HG02588 (cell line): ENCODE measurements at regions not wholly inside any gene's neighbourhood (a gene's known extent, or its start where the extent isn't known, plus 50 kb on each side); places are given as distances from the start of the nearest gene placed in this dataset.
"Not testable (repeated sequence)": the region's sequence is repeated elsewhere in the genome, so short reads cannot be mapped to it uniquely, and the experiment has no call there.

Experiments
- ATAC-seq: cut with Tn5 transposase; IDR thresholded peaks from one replicate; pipeline ENCODE4 v1.9.1; 2021; ENCODE audit warnings: mild to moderate bottlenecking, moderate library complexity; ENCODE audit not compliant: unreplicated experiment

DNA sequence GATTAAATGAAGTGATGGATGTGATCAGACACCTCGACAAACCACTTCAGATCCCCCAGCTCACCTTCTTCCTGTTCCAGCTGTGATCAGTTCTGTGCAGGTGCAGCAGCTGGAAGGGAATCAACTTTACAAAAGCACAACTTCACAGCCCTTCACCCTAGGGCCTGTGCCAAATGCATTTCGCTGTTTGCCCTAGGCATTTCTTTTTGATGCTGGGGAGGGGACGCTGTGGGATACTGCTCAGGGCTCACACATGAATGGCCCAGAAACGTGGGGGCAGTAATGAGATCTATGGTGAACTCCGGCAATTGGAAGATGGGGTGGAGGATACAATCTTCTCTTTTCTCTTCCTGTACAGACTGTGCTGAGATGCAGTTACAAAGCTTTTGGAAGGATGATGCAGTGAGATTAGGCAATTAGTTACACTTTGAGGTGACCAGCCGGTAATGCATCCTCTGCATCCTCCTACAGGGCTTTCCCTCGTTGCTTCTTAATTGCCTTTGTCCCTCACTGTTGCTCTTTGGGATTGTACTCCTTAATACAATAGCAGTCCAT, 215.1 kb upstream of the PITX2 start:
- no peak for ATAC-seq

- no peak for ATAC-seq
Measured at GRCh38 chr4:110840221-110840654, 217.4 kb upstream of the PITX2 start.

DNA sequence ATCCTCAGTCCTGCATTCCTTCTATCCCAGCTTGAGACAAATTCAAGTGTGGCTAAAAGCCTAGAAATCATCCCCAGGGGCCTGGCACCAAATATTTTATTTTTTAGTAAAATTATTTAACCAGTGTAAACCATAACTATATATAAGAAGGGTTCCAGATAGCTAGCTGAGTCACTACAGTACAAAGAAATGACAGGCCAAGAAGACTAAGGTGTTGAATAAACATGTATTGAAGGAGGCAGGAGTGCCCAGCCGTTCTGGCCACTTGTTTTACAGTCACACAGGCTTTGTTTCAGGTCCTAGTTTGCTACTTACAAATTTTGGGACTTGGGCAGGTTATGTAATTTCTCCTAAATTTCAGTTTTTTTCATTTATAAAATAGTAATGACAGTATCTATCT, 225.9 kb upstream of the PITX2 start:
- no peak for ATAC-seq

- ATAC-seq, result no peak
Measured at GRCh38 chr4:110849461-110849860, 226.6 kb upstream of the PITX2 start.

DNA sequence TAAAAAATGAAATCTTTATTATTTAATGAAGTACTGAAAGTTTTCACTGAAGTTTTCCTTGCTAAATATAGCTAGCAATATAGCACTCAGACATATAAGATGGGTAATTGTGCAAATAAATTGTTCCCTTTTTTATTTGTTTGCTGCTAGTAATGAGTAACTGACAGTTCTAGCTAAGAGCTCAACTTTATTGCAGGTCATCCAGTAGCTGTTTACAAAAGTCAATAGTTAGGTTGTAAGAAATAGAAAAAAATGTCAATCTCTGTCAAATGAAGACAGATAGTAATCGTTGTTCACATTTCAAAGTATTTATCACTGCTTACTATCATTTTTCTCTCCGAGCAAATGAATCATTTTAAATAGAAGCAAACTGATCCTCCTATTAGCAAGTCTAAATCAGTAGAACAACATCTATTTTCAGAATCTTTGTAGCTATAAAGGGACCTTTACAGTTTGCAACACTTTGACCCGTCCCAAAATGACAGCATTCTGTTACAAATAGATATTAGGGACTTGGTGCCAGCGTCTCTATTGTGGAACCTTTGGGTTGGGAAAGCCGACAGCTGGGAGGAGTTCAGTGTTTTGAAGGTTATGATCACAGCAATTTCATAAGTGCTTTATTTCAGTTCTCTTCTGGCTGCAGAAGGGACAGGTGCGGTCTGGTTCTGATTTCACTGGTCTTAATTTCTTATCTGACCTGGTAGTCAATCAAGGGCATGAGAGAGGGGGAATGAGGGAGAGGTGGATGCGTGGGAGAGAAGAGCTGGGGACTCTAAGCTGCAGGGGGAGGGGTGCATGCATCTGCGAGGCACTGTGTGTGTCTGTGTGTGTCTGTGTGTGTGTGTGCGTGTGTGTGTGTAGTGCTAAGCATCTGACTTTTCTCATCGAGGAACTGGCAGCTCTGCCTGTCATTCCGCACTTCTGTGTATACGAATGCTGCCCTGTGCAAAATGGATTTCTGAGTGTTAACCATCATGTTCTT, 227.9 kb upstream of the PITX2 start:
- ATAC-seq, result no peak

GRCh38 chr4:110851989-110852388, 229.1 kb upstream of the PITX2 start:
- no peak for ATAC-seq

DNA sequence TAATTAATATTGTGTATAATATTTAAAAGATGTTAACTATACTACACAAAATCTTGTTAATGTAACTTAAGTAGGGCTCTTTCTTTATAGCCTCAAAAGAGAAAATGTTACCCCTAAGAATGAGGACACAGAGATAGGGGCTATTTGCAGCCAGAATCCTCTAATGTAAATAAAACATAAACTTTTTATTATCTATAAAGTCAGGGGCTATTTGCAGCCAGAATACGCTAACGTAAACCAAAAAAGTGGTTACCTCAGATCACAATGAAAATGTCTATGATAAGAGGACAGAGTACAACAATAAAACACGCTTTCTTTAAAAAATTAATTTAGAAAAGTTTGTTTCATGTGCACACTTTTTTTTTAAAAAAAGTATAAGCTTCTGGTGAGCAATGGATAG, 229.9 kb upstream of the PITX2 start:
- ATAC-seq, result no peak

GRCh38 chr4:110853242-110853641, 230.4 kb upstream of the PITX2 start:
- no peak for ATAC-seq

DNA sequence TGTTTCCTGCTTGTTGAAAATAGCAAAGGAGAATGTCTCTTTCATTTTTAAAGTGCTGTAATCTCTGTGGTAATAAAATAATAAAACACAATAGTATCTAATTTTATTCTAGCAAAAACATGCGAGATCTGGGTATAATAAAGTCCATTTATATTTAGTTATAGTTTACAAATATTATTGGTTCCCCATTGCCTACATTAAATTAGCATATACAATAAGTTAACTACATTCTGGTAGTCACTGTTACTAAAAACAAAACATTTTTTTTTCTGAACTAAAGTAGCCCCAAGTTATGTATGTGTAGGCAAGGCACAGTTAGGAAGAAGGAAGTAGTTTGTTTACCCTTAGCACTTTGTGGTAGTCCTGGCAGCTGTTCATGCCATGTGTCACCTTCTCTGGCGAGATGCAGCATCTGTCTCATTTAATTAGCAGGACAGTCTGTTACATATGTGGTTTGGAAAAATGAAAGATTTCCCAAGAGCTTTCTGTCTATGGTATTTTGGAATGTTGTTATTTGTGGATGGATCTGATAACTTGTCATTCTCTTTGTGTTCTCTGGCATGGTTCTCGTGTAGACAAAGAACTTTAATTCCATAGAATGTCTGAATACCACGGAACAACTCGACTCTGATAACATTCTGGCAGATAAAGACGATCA, 231.3 kb upstream of the PITX2 start:
- ATAC-seq, result no peak

DNA sequence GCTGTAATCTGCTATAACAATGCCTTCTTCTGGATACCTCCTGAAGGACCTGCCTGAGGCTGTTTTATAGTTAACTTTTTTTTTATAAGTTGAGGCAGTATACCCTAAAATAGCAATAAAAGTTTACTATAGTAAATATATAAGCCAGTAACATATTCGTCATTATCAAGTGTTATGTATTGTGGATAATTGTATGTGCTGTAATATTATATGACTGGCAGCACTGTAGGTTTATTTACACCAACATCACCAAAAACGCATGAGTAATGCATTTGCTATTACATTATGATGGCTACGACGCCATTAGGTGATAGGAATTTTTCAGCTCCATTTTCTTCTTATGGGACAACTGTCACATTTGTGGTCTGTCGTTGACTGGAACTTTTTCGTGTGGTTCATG, 237.2 kb upstream of the PITX2 start:
- no peak for ATAC-seq

GRCh38 chr4:110860901-110861300, 238.0 kb upstream of the PITX2 start:
- ATAC-seq, result no peak

DNA sequence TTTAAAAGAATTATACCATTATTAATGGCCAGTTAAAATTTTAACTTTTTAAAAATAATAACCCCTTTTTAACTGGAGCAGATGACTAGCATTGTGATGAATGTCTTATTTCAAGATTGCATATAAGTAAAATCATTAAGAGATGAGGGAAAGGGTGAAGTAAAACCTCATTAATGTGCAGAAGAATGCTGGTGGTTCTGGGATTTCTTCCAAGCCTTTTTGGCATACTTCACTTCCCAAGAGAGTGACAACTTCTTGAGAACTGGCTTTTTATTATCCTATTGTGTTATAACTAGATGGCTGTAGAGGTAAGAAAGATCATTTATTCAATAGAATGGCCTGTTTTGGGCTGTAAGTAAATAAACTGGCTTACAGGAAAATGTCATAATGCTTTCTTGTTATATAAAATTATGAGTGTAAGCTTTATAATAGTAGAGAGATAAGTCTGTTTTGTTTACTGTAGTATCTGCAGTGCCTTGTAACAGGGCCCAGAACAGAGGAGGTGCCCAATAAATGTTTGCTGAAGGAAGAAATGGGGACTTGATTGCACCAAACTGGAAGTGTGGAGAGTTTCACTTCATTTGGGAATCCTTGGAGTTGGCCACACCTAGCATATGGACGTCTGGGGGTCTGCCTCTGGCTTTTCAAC, 242.9 kb upstream of the PITX2 start:
- ATAC-seq, result no peak

DNA sequence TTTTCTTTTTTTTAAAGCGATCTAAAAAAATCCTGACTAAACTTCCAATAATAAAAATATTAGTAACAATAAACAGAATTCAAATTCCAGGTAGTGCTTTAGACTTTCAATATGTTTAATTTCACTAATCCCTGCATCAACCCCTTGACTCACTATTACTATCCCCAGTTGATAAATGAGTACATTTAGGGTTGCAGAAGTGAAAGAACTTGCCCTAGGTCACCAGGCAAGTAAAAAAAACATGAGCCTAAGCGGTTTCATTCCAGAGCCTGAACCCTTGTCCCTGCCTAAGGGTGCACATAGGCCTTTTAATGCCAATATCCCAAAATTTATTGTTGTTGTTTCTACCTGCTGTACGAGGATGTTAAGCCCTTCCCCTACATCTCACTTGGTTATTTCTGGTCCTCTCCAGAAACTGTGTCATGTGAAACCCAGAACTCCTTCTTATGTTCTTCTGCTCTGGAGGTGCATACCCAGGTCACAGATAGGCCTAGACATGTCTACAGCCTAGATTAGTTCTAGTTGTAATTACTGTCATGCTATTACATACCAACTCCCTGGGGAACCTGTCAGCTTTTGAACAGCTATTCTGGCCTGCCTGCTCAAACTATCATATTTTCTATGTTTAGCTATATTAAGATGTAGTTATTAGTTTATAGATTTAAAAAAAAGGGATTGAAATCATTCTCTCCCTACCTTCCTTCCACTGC, 244.5 kb upstream of the PITX2 start:
- peak; percentile 77 for ATAC-seq

DNA sequence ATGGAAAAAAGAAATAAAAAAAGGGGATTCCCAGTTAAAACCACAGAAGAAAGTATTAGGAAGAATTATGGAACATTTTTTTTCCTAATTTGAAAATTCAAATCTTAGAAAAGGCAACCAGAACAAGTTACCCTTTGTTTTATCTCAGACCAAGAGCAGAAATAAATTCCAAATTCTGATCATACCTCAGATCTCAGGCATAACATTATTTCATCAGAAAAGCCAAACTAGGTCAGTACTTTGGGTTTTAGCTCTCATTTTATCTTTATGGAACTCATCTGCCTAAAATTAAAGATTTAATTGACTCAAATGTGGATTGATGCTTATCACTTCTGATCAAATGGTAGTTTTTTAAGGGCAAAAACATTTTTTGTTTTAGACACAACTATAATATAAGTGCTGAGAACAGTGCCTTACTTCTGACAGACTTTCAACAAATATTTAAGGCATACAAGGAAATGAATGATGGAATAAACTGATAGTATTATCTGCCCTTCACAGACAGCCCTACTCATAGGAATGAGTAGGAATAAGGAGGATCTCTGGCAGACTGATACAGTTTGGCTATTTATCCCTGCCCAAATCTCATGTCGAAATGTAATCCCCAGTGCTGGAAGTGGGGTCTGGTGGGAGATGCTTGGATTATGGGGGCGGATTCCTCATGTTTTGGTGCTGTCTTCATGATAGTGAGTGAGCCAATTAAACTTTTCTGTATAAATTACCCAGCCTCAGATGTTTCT, 245.3 kb upstream of the PITX2 start:
- ATAC-seq, result no peak

DNA sequence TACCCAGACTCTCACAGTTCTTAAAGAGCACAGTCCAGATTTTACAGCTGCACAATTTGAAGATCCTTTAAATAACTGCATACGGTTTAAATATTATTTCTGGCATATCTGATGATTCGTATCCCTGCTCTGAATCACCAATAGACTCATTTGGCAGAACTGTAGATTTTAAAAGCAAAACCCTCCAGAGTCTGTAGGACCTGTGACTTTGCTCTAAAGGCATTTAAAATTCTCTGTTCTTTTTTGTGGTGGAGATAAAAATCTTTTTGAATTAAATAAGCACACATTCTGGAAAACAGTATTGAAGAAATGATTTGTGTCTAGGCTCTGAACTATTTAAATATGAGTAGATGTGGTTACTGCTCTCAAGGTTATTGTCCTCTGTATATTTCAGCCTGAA, 246.2 kb upstream of the PITX2 start:
- no peak for ATAC-seq

DNA sequence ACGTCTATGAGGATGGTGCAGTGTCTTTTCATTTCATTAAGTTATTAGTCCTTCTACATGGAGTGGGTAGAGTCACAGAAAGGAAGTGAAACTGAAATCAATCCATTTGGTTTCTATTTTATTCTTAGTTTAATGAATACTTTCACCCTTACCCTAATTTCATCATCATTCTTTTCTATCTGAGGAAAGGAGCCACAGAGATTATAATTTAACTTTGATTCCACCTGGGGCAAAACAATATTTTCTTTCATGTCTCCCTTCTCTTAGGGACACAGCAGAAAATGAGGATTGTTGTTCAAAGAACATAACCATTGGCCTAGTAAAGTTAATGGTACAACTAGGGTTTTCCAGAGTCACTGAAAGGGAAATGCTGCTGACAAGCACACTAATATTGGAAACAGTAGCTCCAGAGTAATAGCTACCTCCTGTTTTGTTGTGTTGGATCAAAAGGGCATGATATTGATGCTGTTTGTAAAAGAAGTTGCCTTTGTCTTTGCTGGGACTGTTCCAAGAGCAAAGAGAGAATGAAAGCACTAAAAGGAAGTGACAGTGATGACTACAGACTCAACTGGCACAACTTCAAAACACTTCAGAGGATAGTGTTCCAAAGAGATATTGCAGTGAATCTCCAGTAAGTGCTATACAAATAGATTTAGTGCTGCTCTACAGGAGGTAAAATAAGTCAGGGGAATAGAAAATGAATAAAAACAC, 247.1 kb upstream of the PITX2 start:
- ATAC-seq, result peak; percentile 72

GRCh38 chr4:110876214-110876613, 253.3 kb upstream of the PITX2 start:
- not testable (repeated sequence) for ATAC-seq

- ATAC-seq, result no peak
Measured at GRCh38 chr4:110876866-110877265, 254.0 kb upstream of the PITX2 start.

DNA sequence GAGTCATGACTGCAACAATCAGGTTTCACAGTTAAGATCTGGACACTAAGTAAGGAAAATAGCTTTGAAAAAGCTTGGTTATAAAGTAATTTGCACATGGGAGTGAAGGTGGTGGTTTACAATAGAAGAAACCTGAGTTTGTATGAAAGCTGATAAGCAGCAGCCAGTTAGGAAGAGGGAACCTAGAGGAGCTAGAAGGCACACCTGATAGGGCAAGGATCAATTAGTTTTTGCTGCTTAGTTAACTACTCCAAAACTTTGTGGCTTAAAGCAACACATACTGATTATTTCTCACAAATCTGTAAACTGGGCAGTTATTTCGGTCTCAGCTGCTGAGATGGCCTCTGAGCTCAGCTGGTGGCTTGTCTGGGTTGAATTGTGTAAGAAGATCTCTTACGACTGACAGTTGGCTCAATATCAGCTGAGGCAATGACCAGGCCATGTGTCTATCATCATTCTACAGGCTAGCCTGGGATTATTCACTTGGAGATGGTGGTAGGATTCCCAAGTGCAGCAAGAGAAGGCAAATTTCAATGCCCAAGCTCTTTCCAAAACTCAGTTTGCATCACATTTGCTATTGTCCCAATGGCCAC, 255.0 kb upstream of the PITX2 start:
- no peak for ATAC-seq
